HL-60 (cell line): ENCODE measurements at regions not wholly inside any gene's neighbourhood (a gene's known extent, or its start where the extent isn't known, plus 50 kb on each side); places are given as distances from the start of the nearest gene placed in this dataset.

Experiments
- CTCF ChIP-seq: IDR thresholded peaks from one replicate; pipeline ENCODE4 v1.5.1; 2011; ENCODE audit warnings: low read length, control low read depth, inconsistent platforms; ENCODE audit not compliant: insufficient read depth
- REST ChIP-seq: IDR thresholded peaks from 2 replicates; pipeline ENCODE4 v1.6.1; 2012; ENCODE audit warnings: low read depth; ENCODE audit not compliant: insufficient replicate concordance

- TF ChIP-seq CTCF = no peak
- TF ChIP-seq REST = no peak
Measured at GRCh38 chr6:67501755-67502154, 1133.3 kb upstream of the ADGRB3 start.
